ENCODE measurements at regions not wholly inside any gene's neighbourhood (a gene's known extent, or its start where the extent isn't known, plus 50 kb on each side); places are given as distances from the start of the nearest gene placed in this dataset.

GRCh38 chr2:181320638-181321037, 136.5 kb upstream of the ITGA4 start:
- H3K4me1 ChIP-seq (ENCODE audit: control insufficient read depth in 1 of 2, insufficient read depth in 2 of 2, low read length in 2 of 2) = no peaks in the 10 kb centered on the region
- no peak overlapping the region for H3K4me3 ChIP-seq (ENCODE audit: low read depth in 1 of 2, low read length in 2 of 2)
- no peaks in the 10 kb centered on the region for H3K9me3 ChIP-seq (ENCODE audit: control insufficient read depth in 1 of 2, low read length in 2 of 2)
- no peak overlapping the region for H3K27ac ChIP-seq (ENCODE audit: low read length)
- no peaks in the 10 kb centered on the region for H3K27me3 ChIP-seq (ENCODE audit: low read depth, low read length)
- no peaks in the 10 kb centered on the region for H3K36me3 ChIP-seq (ENCODE audit: control insufficient read depth in 1 of 2, insufficient read depth in 2 of 2, low read length in 2 of 2)

- H3K9me3 ChIP-seq (ENCODE audit: control insufficient read depth in 1 of 2, low read length in 2 of 2) = peaks cover 0 to 2% of the 10 kb centered on the region in 2 donors
- H3K4me3 ChIP-seq (ENCODE audit: low read depth in 1 of 2, low read length in 2 of 2) = no peak overlapping the region
- no peaks in the 10 kb centered on the region for H3K27me3 ChIP-seq (ENCODE audit: low read depth, low read length)
- H3K36me3 ChIP-seq (ENCODE audit: control insufficient read depth in 1 of 2, insufficient read depth in 2 of 2, low read length in 2 of 2) = no peaks in the 10 kb centered on the region
- H3K4me1 ChIP-seq (ENCODE audit: control insufficient read depth in 1 of 2, insufficient read depth in 2 of 2, low read length in 2 of 2) = no peaks in the 10 kb centered on the region
- H3K27ac ChIP-seq (ENCODE audit: low read length) = no peak overlapping the region
Measured at GRCh38 chr2:181324912-181325311, 132.3 kb upstream of the ITGA4 start.

- Histone ChIP-seq H3K4me3 (ENCODE audit: low read depth in 1 of 2, low read length in 2 of 2) (no peak overlapping the region), H3K27me3 (ENCODE audit: low read depth, low read length) (no peaks in the 10 kb centered on the region), H3K4me1 (ENCODE audit: control insufficient read depth in 1 of 2, insufficient read depth in 2 of 2, low read length in 2 of 2) (no peaks in the 10 kb centered on the region), H3K27ac (ENCODE audit: low read length) (no peak overlapping the region), H3K36me3 (ENCODE audit: control insufficient read depth in 1 of 2, insufficient read depth in 2 of 2, low read length in 2 of 2) (no peaks in the 10 kb centered on the region), H3K9me3 (ENCODE audit: control insufficient read depth in 1 of 2, low read length in 2 of 2) (peaks cover 0 to 3% of the 10 kb centered on the region in 2 donors)
Measured at GRCh38 chr2:181326661-181327060, 130.5 kb upstream of the ITGA4 start.

GRCh38 chr2:181330286-181330685, 126.9 kb upstream of the ITGA4 start:
- H3K27ac ChIP-seq (ENCODE audit: low read length) = no peak overlapping the region

GRCh38 chr2:181332044-181332605, 125.1 kb upstream of the ITGA4 start:
- peaks cover 0 to 3% of the 10 kb centered on the region in 2 donors for H3K9me3 ChIP-seq (ENCODE audit: control insufficient read depth in 1 of 2, low read length in 2 of 2)

More at GRCh38 chr2:181330286-181330685, 126.9 kb upstream of the ITGA4 start:
- H3K36me3 ChIP-seq (ENCODE audit: control insufficient read depth in 1 of 2, insufficient read depth in 2 of 2, low read length in 2 of 2) = no peaks in the 10 kb centered on the region
- H3K27me3 ChIP-seq (ENCODE audit: low read depth, low read length) = no peaks in the 10 kb centered on the region
- H3K9me3 ChIP-seq (ENCODE audit: control insufficient read depth in 1 of 2, low read length in 2 of 2) = peaks cover 0 to 3% of the 10 kb centered on the region in 2 donors
- H3K4me1 ChIP-seq (ENCODE audit: control insufficient read depth in 1 of 2, insufficient read depth in 2 of 2, low read length in 2 of 2) = no peaks in the 10 kb centered on the region
- H3K4me3 ChIP-seq (ENCODE audit: low read depth in 1 of 2, low read length in 2 of 2) = no peak overlapping the region

GRCh38 chr2:181334158-181334826, 122.9 kb upstream of the ITGA4 start:
- H3K27me3 ChIP-seq (ENCODE audit: low read depth, low read length) = no peaks in the 10 kb centered on the region
- H3K4me3 ChIP-seq (ENCODE audit: low read depth in 1 of 2, low read length in 2 of 2) = no peak overlapping the region
- H3K4me1 ChIP-seq (ENCODE audit: control insufficient read depth in 1 of 2, insufficient read depth in 2 of 2, low read length in 2 of 2) = no peaks in the 10 kb centered on the region
- no peaks in the 10 kb centered on the region for H3K36me3 ChIP-seq (ENCODE audit: control insufficient read depth in 1 of 2, insufficient read depth in 2 of 2, low read length in 2 of 2)
- no peak overlapping the region for H3K27ac ChIP-seq (ENCODE audit: low read length)
- peaks cover 0 to 3% of the 10 kb centered on the region in 2 donors for H3K9me3 ChIP-seq (ENCODE audit: control insufficient read depth in 1 of 2, low read length in 2 of 2)

More at GRCh38 chr2:181332044-181332605, 125.1 kb upstream of the ITGA4 start:
- no peak overlapping the region for H3K4me3 ChIP-seq (ENCODE audit: low read depth in 1 of 2, low read length in 2 of 2)
- H3K27me3 ChIP-seq (ENCODE audit: low read depth, low read length) = no peaks in the 10 kb centered on the region
- H3K4me1 ChIP-seq (ENCODE audit: control insufficient read depth in 1 of 2, insufficient read depth in 2 of 2, low read length in 2 of 2) = no peaks in the 10 kb centered on the region
- no peaks in the 10 kb centered on the region for H3K36me3 ChIP-seq (ENCODE audit: control insufficient read depth in 1 of 2, insufficient read depth in 2 of 2, low read length in 2 of 2)
- no peak overlapping the region for H3K27ac ChIP-seq (ENCODE audit: low read length)

- no peaks in the 10 kb centered on the region for H3K9me3 ChIP-seq (ENCODE audit: control insufficient read depth in 1 of 2, low read length in 2 of 2)
- H3K4me3 ChIP-seq (ENCODE audit: low read depth in 1 of 2, low read length in 2 of 2) = no peak overlapping the region
- H3K27ac ChIP-seq (ENCODE audit: low read length) = no peak overlapping the region
- no peaks in the 10 kb centered on the region for H3K4me1 ChIP-seq (ENCODE audit: control insufficient read depth in 1 of 2, insufficient read depth in 2 of 2, low read length in 2 of 2)
- no peaks in the 10 kb centered on the region for H3K27me3 ChIP-seq (ENCODE audit: low read depth, low read length)
- no peaks in the 10 kb centered on the region for H3K36me3 ChIP-seq (ENCODE audit: control insufficient read depth in 1 of 2, insufficient read depth in 2 of 2, low read length in 2 of 2)
Measured at GRCh38 chr2:181340891-181341290, 116.3 kb upstream of the ITGA4 start.

GRCh38 chr2:181341855-181342600, 115.2 kb upstream of the ITGA4 start:
- Histone ChIP-seq H3K9me3 (ENCODE audit: control insufficient read depth in 1 of 2, low read length in 2 of 2) (no peaks in the 10 kb centered on the region), H3K4me1 (ENCODE audit: control insufficient read depth in 1 of 2, insufficient read depth in 2 of 2, low read length in 2 of 2) (no peaks in the 10 kb centered on the region), H3K4me3 (ENCODE audit: low read depth in 1 of 2, low read length in 2 of 2) (no peak overlapping the region), H3K36me3 (ENCODE audit: control insufficient read depth in 1 of 2, insufficient read depth in 2 of 2, low read length in 2 of 2) (no peaks in the 10 kb centered on the region), H3K27me3 (ENCODE audit: low read depth, low read length) (no peaks in the 10 kb centered on the region), H3K27ac (ENCODE audit: low read length) (no peak overlapping the region)

GRCh38 chr2:181348107-181348837, 108.9 kb upstream of the ITGA4 start:
- Histone ChIP-seq H3K4me1 (ENCODE audit: control insufficient read depth in 1 of 2, insufficient read depth in 2 of 2, low read length in 2 of 2) (no peaks in the 10 kb centered on the region), H3K27me3 (ENCODE audit: low read depth, low read length) (no peaks in the 10 kb centered on the region), H3K36me3 (ENCODE audit: control insufficient read depth in 1 of 2, insufficient read depth in 2 of 2, low read length in 2 of 2) (no peaks in the 10 kb centered on the region), H3K4me3 (ENCODE audit: low read depth in 1 of 2, low read length in 2 of 2) (no peak overlapping the region), H3K9me3 (ENCODE audit: control insufficient read depth in 1 of 2, low read length in 2 of 2) (no peaks in the 10 kb centered on the region), H3K27ac (ENCODE audit: low read length) (no peak overlapping the region)

GRCh38 chr2:181352158-181352557, 105.0 kb upstream of the ITGA4 start:
- Histone ChIP-seq H3K9me3 (ENCODE audit: control insufficient read depth in 1 of 2, low read length in 2 of 2) (no peaks in the 10 kb centered on the region), H3K36me3 (ENCODE audit: control insufficient read depth in 1 of 2, insufficient read depth in 2 of 2, low read length in 2 of 2) (no peaks in the 10 kb centered on the region), H3K4me1 (ENCODE audit: control insufficient read depth in 1 of 2, insufficient read depth in 2 of 2, low read length in 2 of 2) (no peaks in the 10 kb centered on the region), H3K27me3 (ENCODE audit: low read depth, low read length) (no peaks in the 10 kb centered on the region), H3K27ac (ENCODE audit: low read length) (no peak overlapping the region), H3K4me3 (ENCODE audit: low read depth in 1 of 2, low read length in 2 of 2) (no peak overlapping the region)

GRCh38 chr2:181354626-181355025, 102.6 kb upstream of the ITGA4 start:
- no peaks in the 10 kb centered on the region for H3K4me1 ChIP-seq (ENCODE audit: control insufficient read depth in 1 of 2, insufficient read depth in 2 of 2, low read length in 2 of 2)
- H3K27ac ChIP-seq (ENCODE audit: low read length) = no peak overlapping the region
- no peaks in the 10 kb centered on the region for H3K9me3 ChIP-seq (ENCODE audit: control insufficient read depth in 1 of 2, low read length in 2 of 2)
- H3K36me3 ChIP-seq (ENCODE audit: control insufficient read depth in 1 of 2, insufficient read depth in 2 of 2, low read length in 2 of 2) = no peaks in the 10 kb centered on the region
- no peaks in the 10 kb centered on the region for H3K27me3 ChIP-seq (ENCODE audit: low read depth, low read length)
- H3K4me3 ChIP-seq (ENCODE audit: low read depth in 1 of 2, low read length in 2 of 2) = no peak overlapping the region

Measured in muscle layer of duodenum (tissue), 2 donors.